GM21717 (cell line): ENCODE measurements at regions not wholly inside any gene's neighbourhood (a gene's known extent, or its start where the extent isn't known, plus 50 kb on each side); places are given as distances from the start of the nearest gene placed in this dataset.
"Not testable (repeated sequence)": the region's sequence is repeated elsewhere in the genome, so short reads cannot be mapped to it uniquely, and the experiment has no call there.

Experiments
- ATAC-seq: cut with Tn5 transposase; IDR thresholded peaks from one replicate; pipeline ENCODE4 v1.9.1; 2021; ENCODE audit warnings: mild to moderate bottlenecking, moderate library complexity; ENCODE audit not compliant: unreplicated experiment

- no peak for ATAC-seq
These were observed 244.2 kb upstream of the CCDC196 start for GRCh38 chr14:66242001-66242400.

- no peak for ATAC-seq
These were observed 241.3 kb upstream of the CCDC196 start for GRCh38 chr14:66244834-66245233.

DNA sequence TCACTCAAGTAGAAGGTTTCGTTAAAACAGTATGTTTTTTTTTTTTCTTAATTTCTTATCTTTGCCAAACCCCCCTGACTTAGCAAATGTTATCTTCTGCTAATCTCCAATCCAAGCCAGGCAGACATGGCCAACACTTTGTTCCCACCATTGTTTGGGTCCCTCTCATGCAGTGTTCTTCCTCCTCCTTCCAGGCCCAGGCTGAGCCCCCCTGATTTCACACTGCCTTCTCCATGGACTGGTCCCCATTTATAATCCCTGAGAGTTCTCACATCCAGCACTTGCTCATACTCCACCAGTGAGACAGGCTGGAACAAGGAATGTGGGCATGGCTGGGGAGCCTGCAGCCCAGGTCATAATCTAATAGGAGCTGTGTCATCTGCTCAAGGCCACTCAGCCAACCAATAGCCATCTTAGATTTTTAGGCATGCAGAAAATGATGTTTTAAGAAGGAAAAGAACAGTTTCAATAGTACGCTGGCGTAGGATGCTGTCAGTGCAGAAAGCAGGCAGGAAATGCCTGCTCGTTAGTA is 238.4 kb upstream of the CCDC196 start:
- ATAC-seq = no peak

- no peak for ATAC-seq
These were observed 237.9 kb upstream of the CCDC196 start for GRCh38 chr14:66248256-66248655.

GRCh38 chr14:66249544-66249943 is 236.6 kb upstream of the CCDC196 start:
- ATAC-seq = no peak

GRCh38 chr14:66254038-66254437 is 232.1 kb upstream of the CCDC196 start:
- ATAC-seq = no peak

DNA sequence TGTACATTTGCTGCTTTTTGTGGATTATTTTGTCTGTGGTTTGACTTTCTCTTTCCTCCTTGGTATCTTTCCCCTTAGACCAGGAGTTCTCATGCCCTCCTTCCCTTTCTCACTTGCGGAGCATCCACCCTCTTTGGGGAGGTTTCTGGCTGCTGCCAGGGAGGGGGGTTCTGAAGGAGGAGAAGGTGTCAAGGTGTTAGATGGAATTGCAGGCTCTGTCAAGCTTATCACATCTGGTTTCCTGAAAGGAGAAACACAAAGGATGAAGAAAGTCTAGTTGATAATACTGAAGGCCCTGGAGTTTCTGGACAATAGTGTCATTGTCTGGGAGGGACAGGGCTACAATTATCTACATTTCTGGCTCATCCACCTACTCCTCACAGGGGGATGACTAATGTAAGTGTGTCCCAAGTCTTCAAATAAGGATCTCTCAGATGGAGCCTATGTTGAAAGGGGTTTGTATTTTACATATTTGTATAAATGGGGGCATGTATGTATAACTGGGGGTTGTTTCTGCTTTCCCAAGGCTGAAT is 217.3 kb upstream of the CCDC196 start:
- no peak for ATAC-seq

- ATAC-seq = no peak
These were observed 213.9 kb upstream of the CCDC196 start for GRCh38 chr14:66272221-66272620.

DNA sequence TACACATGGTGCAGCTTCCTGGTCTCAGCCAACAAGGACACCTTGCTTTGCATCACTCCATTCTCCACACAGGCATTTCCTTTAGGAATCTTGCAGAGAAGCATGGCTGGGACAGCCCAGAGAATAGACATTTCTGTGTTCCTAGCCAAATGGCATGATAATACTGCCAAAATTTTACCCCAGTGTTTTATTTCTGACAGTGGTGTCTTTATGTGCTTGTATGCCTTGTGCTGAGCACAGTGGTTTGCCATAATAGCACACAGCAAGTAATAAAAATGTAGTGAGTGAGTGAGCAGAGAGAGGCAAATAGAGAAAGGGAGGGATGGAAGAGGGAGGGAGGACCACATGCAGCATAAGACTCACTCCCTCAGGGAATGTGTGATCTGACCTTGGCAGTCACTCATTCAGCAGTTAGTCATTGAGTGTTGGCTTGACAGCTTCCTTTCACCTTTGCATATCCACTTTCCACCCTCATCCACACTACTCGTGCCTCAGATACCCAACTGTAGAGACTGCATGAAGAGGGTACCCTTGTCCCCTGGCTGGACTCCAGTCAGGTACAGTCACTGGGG is 212.8 kb upstream of the CCDC196 start:
- ATAC-seq = no peak

DNA sequence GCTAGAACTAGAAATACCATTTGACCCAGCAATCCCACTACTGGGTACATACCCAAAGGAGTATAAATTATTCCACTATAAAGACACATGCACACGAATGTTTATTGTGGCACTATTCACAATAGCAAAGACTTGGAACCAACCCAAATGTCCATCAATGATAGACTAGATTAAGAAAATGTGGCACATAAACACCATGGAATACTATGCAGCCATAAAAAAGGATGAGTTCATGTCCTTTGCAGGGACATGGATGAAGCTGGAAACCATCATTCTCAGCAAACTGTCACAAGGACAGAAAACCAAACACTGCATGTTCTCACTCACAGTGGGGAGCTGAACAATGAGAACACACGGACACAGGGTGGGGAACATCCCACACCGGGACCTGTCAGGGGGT is 207.8 kb upstream of the CCDC196 start:
- not testable (repeated sequence) for ATAC-seq

DNA sequence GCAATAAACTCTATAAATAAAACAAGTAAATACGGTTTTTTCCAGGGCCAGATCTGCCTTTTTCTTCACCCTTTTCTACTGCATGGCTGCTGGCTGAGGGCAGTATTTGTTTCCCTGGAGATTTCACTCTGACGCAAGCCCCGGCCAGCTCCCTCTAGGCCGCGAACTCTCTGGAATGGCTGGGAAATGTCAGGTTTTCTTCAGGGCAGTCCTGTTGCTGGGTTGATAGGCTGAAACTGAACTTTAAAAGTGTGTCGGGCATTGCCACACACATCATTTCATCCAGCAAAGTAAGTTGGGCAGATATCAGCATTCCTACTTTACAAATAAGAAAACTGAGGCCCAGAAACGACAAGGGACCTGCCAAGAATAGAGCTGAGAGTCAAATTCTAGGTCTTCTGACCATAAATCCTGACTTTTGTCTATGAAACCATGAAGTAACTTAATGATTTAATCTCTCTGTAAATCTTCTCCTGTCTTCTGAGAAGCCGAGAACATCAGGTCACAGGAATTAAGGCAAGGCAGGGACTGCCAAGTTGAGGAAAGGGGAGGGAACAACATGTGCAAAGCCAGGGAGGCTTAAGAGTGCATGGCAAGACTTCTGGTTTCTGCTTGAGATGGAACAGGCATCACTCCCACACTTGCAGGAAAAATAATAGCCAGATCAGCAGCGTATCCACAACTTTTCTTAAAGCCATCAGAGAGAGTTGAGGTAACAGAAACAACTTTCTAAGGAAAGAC is 205.0 kb upstream of the CCDC196 start:
- no peak for ATAC-seq

- ATAC-seq = no peak
These were observed 201.8 kb upstream of the CCDC196 start for GRCh38 chr14:66284346-66284745.

DNA sequence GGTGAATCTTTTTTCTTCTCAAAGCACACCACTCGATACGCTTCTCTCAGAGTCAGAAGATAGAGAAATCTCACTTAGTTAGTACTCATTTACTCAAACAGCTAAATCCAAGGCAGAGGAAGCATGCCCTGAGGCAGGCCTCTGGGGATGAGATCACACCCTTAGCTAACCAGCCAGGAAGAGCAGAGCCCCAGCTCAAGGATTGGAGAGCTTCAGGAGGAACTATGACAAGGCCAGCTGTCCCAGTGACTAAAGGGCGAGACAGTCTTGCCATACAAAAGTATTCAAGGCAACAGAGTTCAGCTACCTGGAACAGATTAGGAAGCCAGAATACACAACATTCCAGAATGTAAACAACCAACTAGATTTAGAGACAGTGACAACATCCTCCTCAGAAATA is 197.7 kb upstream of the CCDC196 start:
- no peak for ATAC-seq

GRCh38 chr14:66291756-66292155 is 194.4 kb upstream of the CCDC196 start:
- no peak for ATAC-seq

DNA sequence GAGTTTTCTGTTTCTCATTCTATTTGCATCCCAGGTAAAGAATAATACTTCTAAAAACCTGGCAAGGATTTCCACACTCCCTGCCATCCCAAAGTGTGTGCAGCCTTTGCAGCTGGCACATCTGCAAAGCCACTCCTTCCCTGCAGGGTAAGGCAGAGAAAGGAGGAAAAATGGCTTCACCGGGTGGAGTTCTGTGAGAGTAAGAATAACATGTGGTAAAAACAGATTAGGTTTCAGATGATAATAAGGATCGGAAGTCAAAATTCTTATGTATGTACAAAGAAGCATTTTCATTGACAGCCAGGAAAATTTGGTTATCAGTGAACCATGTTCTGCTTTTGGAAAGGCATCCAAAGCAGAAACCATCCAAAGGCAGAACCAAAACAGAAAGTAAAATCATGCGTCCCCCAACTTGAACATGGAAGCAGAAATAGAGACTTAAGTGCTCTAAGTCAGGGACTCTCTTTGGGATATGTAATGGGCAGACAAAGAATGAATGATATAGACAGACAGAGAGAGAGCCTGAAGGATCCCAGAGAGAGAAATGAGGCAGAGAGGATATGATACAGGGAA is 192.6 kb upstream of the CCDC196 start:
- ATAC-seq = no peak

- ATAC-seq = no peak
These were observed 190.8 kb upstream of the CCDC196 start for GRCh38 chr14:66295386-66295785.

- ATAC-seq = no peak
These were observed 185.3 kb upstream of the CCDC196 start for GRCh38 chr14:66300886-66301285.

GRCh38 chr14:66306101-66306500 is 180.1 kb upstream of the CCDC196 start:
- no peak for ATAC-seq

- no peak for ATAC-seq
These were observed 175.1 kb upstream of the CCDC196 start for GRCh38 chr14:66311058-66311457.

GRCh38 chr14:66311990-66312389 is 174.2 kb upstream of the CCDC196 start:
- ATAC-seq = no peak

GRCh38 chr14:66312451-66312850 is 173.7 kb upstream of the CCDC196 start:
- no peak for ATAC-seq

- no peak for ATAC-seq
These were observed 171.1 kb upstream of the CCDC196 start for GRCh38 chr14:66315098-66315497.
